ENCODE measurements at regions not wholly inside any gene's neighbourhood (a gene's known extent, or its start where the extent isn't known, plus 50 kb on each side); places are given as distances from the start of the nearest gene placed in this dataset.

DNA sequence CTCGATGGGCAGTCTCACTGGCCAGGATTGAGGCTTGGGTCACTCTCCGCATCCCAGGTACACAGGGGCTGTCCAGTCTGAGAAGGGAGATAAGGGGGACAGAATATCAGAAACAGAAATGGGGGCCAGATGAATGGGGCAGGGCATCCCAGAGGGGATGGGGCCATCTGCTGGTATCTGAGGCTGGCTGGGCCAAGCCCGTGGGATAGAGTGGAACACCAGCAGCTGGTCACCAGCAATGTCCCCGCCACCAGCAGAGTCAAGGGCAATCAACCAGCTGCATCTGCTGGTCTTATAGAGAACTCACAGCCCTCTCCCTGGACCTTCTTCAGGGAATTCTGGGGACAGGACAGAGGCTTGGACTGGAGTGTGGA, 128.8 kb upstream of the HAAO start:
- H3K9me3 ChIP-seq (ENCODE audit: control insufficient read depth, low read depth, low read length), result no peaks in the 10 kb centered on the region
- FAIRE-seq, result no peak
- no peaks in the 10 kb centered on the region for H3K36me3 ChIP-seq (ENCODE audit: control insufficient read depth in 2 of 2, extremely low read depth in 1 of 2, insufficient read depth in 2 of 2, low read length in 2 of 2)
- no peak overlapping the region for H2AFZ ChIP-seq (ENCODE audit: control insufficient read depth, low read length)
- H3K27me3 ChIP-seq (ENCODE audit: control insufficient read depth, extremely low read depth, insufficient read depth, low read length), result no peaks in the 10 kb centered on the region
- H3K27ac ChIP-seq (ENCODE audit: control insufficient read depth, insufficient read depth, low read length), result no peak overlapping the region
- H3K4me2 ChIP-seq (ENCODE audit: control insufficient read depth, extremely low read depth, insufficient read depth, low read depth, low read length), result no peak overlapping the region
- no peaks in the 10 kb centered on the region for H3K79me2 ChIP-seq (ENCODE audit: control insufficient read depth, insufficient read depth, low read length)
- no peak overlapping the region for H3K9ac ChIP-seq (ENCODE audit: control insufficient read depth, extremely low read depth, insufficient read depth, low read length)
- peaks cover 48% of the 10 kb centered on the region for H3K4me1 ChIP-seq (ENCODE audit: control insufficient read depth, extremely low read depth, insufficient read depth, low read length)
- dilution Hi-C loops (cut with MboI; ENCODE audit: extremely low pct_ligation_motif_present, low sequenced_read_pairs), result no loop called here
- no peak for DNase-seq (ENCODE audit: low read depth, low spot score)
- H3K9me1 ChIP-seq (ENCODE audit: control insufficient read depth, extremely low read depth, insufficient read depth, low read length), result no peaks in the 10 kb centered on the region
- no peaks in the 10 kb centered on the region for H4K20me1 ChIP-seq (ENCODE audit: control insufficient read depth, extremely low read depth, insufficient read depth, low read length)
- no peak for TF ChIP-seq EZH2 (IDR thresholded peaks at IDR 0.05; ENCODE audit: low read length)
- TF ChIP-seq, protein P1, sequence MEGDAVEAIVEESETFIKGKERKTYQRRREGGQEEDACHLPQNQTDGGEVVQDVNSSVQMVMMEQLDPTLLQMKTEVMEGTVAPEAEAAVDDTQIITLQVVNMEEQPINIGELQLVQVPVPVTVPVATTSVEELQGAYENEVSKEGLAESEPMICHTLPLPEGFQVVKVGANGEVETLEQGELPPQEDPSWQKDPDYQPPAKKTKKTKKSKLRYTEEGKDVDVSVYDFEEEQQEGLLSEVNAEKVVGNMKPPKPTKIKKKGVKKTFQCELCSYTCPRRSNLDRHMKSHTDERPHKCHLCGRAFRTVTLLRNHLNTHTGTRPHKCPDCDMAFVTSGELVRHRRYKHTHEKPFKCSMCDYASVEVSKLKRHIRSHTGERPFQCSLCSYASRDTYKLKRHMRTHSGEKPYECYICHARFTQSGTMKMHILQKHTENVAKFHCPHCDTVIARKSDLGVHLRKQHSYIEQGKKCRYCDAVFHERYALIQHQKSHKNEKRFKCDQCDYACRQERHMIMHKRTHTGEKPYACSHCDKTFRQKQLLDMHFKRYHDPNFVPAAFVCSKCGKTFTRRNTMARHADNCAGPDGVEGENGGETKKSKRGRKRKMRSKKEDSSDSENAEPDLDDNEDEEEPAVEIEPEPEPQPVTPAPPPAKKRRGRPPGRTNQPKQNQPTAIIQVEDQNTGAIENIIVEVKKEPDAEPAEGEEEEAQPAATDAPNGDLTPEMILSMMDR (optimal IDR thresholded peaks at IDR 0.05 in 1 of 3, IDR thresholded peaks at IDR 0.05 in 1 of 3, conservative IDR thresholded peaks at IDR 0.05 in 1 of 3; ENCODE audit: extremely low read depth in 1 of 3, insufficient read depth in 2 of 3, low read length in 3 of 3), result no peak
- no peak overlapping the region for H3K4me3 ChIP-seq (ENCODE audit: control insufficient read depth in 2 of 3, extremely low read depth in 1 of 3, insufficient read depth in 2 of 3, low read depth in 1 of 3, low read length in 3 of 3)

DNA sequence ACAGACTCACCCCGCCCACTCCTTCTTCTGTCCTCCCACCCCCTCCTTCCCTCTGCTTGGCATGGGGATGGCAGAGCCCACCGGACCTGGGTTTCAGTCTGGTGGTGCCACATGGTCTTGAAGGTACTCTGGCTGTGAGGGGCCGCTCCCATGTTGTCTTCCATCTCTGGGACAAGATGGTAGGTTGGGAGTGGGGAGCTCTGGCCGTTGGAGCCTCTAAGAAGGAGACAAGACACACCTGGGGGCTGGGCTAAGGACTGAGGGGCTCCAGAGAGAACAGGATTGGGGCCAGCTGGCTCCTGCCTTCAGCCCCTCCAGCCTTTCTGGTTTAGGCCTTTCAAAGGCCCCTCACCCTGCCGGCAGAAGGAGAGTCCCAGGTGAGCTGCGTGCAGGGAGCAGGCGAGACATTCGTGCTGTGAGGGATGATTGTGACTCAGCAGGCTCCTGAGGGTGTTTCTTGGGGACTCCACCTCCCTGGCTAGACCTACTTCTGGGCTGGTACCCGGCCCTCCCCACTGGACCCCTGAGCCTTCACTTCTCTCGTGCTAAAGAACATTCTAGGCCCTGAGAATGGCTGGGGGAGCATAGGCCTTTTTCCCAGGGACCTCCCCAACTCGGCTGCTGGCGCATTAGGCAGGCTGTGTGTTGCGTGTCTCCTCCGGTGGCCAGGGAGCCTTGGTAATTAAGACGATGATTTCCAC, 128.2 kb upstream of the HAAO start:
- Histone ChIP-seq H3K36me3 (ENCODE audit: control insufficient read depth in 2 of 2, extremely low read depth in 1 of 2, insufficient read depth in 2 of 2, low read length in 2 of 2) (no peaks in the 10 kb centered on the region), H3K9me1 (ENCODE audit: control insufficient read depth, extremely low read depth, insufficient read depth, low read length) (no peaks in the 10 kb centered on the region), H3K27me3 (ENCODE audit: control insufficient read depth, extremely low read depth, insufficient read depth, low read length) (no peaks in the 10 kb centered on the region), H3K9me3 (ENCODE audit: control insufficient read depth, low read depth, low read length) (no peaks in the 10 kb centered on the region), H3K4me1 (ENCODE audit: control insufficient read depth, extremely low read depth, insufficient read depth, low read length) (peaks cover 43% of the 10 kb centered on the region), H3K27ac (ENCODE audit: control insufficient read depth, insufficient read depth, low read length) (no peak overlapping the region), H3K79me2 (ENCODE audit: control insufficient read depth, insufficient read depth, low read length) (no peaks in the 10 kb centered on the region), H3K4me3 (ENCODE audit: control insufficient read depth in 2 of 3, extremely low read depth in 1 of 3, insufficient read depth in 2 of 3, low read depth in 1 of 3, low read length in 3 of 3) (no peak overlapping the region), H4K20me1 (ENCODE audit: control insufficient read depth, extremely low read depth, insufficient read depth, low read length) (no peaks in the 10 kb centered on the region), H3K9ac (ENCODE audit: control insufficient read depth, extremely low read depth, insufficient read depth, low read length) (no peak overlapping the region), H3K4me2 (ENCODE audit: control insufficient read depth, extremely low read depth, insufficient read depth, low read depth, low read length) (no peak overlapping the region), H2AFZ (ENCODE audit: control insufficient read depth, low read length) (no peak overlapping the region)
- no peak for TF ChIP-seq EZH2 (IDR thresholded peaks at IDR 0.05; ENCODE audit: low read length)
- TF ChIP-seq, protein P1 (optimal IDR thresholded peaks at IDR 0.05 in 1 of 3, IDR thresholded peaks at IDR 0.05 in 1 of 3, conservative IDR thresholded peaks at IDR 0.05 in 1 of 3; ENCODE audit: extremely low read depth in 1 of 3, insufficient read depth in 2 of 3, low read length in 3 of 3), result no peak
- dilution Hi-C loops (cut with MboI; ENCODE audit: extremely low pct_ligation_motif_present, low sequenced_read_pairs), result no loop called here
- DNase-seq (ENCODE audit: low read depth, low spot score) (no peak), FAIRE-seq (no peak)

All from keratinocyte (primary cell).